ENCODE measurements at regions not wholly inside any gene's neighbourhood (a gene's known extent, or its start where the extent isn't known, plus 50 kb on each side); places are given as distances from the start of the nearest gene placed in this dataset.

GRCh38 chr2:71277536-71278103, 50.7 kb upstream of the PAIP2B start:
- DNase-seq = peak; percentile 67

GRCh38 chr2:71277147-71277475, 50.2 kb upstream of the PAIP2B start:
- DNase-seq = no peak

DNA sequence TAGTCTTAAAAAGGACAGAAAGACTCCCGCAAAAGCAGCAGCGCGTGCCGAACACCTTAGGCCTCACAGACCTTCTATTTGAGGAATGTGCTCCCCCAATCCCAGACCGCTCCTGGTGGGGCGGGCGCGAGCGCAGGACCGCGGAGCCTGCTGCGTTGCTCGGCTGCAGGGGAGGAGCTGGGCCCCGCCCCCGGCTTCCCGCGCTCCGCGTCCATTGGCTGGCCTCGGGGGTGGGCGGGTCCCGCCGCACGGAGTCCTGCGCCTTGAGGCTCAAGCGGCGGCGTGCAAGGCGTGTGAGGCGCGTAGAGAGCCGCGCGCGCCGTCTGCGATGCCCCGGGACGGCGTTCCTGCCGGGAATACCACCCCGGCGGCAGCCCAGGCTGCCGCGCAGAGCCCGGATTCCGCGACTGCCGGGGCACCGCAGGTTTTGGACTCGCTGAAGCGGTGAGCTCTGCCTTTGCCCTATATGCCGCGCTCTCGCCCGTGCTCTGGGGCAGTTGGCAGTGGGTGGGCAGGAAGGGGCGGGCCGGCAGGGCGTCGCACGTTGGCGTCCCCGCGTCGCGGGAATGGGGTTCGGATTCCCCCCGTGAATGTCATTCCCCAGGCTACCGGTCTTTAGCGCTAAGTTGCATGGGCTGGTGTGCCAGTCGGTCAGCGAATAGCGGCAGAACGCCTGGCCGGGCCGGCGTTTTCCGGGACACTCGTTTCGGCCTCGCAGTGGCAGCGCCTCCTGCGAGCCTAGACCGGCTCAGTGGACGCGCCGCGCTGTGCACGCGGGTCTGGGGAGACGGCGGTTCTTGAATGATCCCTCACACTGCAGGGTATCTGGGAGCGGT, 49.6 kb upstream of the PAIP2B start:
- peak; percentile 91 for DNase-seq
